ENCODE measurements at regions not wholly inside any gene's neighbourhood (a gene's known extent, or its start where the extent isn't known, plus 50 kb on each side); places are given as distances from the start of the nearest gene placed in this dataset.

- no TSS peak for BruUV-seq (replicated peaks)
- Histone ChIP-seq H3K9me3 (replicated peaks; ENCODE audit: control insufficient read depth, insufficient read depth, low read length) (no peaks in the 10 kb centered on the region), H4K20me1 (ENCODE audit: control insufficient read depth, insufficient read depth) (no peaks in the 10 kb centered on the region), H3K27me3 (replicated peaks in 1 of 2; ENCODE audit: control insufficient read depth in 2 of 2, insufficient read depth in 2 of 2, low read length in 1 of 2) (peaks cover 0 to 2% of the 10 kb centered on the region in 2 experiments; a peak in 2 of 4 replicates), H3K4me2 (ENCODE audit: control insufficient read depth, insufficient read depth) (no peak overlapping the region), H3K79me2 (ENCODE audit: control insufficient read depth, insufficient read depth, low read length) (no peaks in the 10 kb centered on the region), H3K4me3 (no peak overlapping the region), H3K27ac (ENCODE audit: control insufficient read depth, insufficient read depth) (no peak overlapping the region), H2AFZ (ENCODE audit: control insufficient read depth, low read depth, low read length) (no peak overlapping the region), H3K9ac (ENCODE audit: control insufficient read depth, insufficient read depth, low read length) (no peak overlapping the region), H3K4me1 (ENCODE audit: control insufficient read depth, insufficient read depth, low read length) (no peaks in the 10 kb centered on the region), H3K36me3 (ENCODE audit: control insufficient read depth in 2 of 2, insufficient read depth in 2 of 2, low read length in 1 of 2) (no peaks in the 10 kb centered on the region)
- RAD21 ChIA-PET (ENCODE audit: unreplicated experiment): interaction anchor here (0.6 to 1.2 kb wide), 3 partner anchors 125 to 1050 kb away, joined by 3 read pairs; no protein-coding TSS in a partner anchor
- in situ Hi-C loops (cut with MboI) (no loop called here), intact Hi-C loops (cut with micrococcal nuclease; ENCODE audit: unreplicated experiment) (loop anchor here (1.0 kb wide), 1 partner anchor 611 kb away; no protein-coding TSS in a partner anchor)
- WGBS (ENCODE audit: insufficient coverage, insufficient replicate concordance, low lambda C conversion rate, missing lambda C conversion rate): 6% methylated on average over 7 of the region's 7 CpGs
- CTCF ChIA-PET: interaction anchor here (1.0 to 1.1 kb wide), 2 partner anchors 612 to 613 kb away, joined by 3 read pairs; no protein-coding TSS in a partner anchor
- no peak for DNase-seq (ENCODE audit: low read depth, low spot score)
- POLR2A ChIA-PET: no interaction called here
- no peak for FAIRE-seq
- ATAC-seq: no peak
- SMC1A ChIA-PET (ENCODE audit: uncharacterized antibody, unreplicated experiment): interaction anchor here (1.2 kb wide), 1 partner anchor 612 kb away, joined by 5 read pairs; no protein-coding TSS in a partner anchor
- no peak for TF ChIP-seq SKIL (IDR thresholded peaks at IDR 0.05; ENCODE audit: low read depth, poor library complexity, severe bottlenecking)
- no peak for TF ChIP-seq HDAC6 (IDR thresholded peaks at IDR 0.05; ENCODE audit: unreplicated experiment)
- no peak for TF ChIP-seq SPI1 (IDR thresholded peaks at IDR 0.05; ENCODE audit: borderline replicate concordance, insufficient read depth, low read depth, low read length)
- TF ChIP-seq HDGF (IDR thresholded peaks at IDR 0.05): no peak
- TF ChIP-seq NBN (IDR thresholded peaks at IDR 0.05): no peak
- no peak for TF ChIP-seq E2F8 (IDR thresholded peaks at IDR 0.05; ENCODE audit: low read depth, partially characterized antibody)
- no peak for TF ChIP-seq NFXL1 (IDR thresholded peaks at IDR 0.05; ENCODE audit: borderline replicate concordance)
- TF ChIP-seq STAT1 (conservative IDR thresholded peaks at IDR 0.05): no peak
- no peak for TF ChIP-seq IKZF1 (conservative IDR thresholded peaks at IDR 0.05)
- TF ChIP-seq CTCF (IDR thresholded peaks at IDR 0.05 in 2 of 3, conservative IDR thresholded peaks at IDR 0.05 in 1 of 3; ENCODE audit: control insufficient read depth in 2 of 3, extremely low read depth in 1 of 3, insufficient read depth in 1 of 3, low read depth in 3 of 3, low read length in 3 of 3): no peak
- no peak for TF ChIP-seq POLR2AphosphoS5 (IDR thresholded peaks at IDR 0.05; ENCODE audit: low read length)
- no peak for TF ChIP-seq USF1 (IDR thresholded peaks at IDR 0.05; ENCODE audit: borderline replicate concordance, extremely low read length, insufficient read depth, low read depth, low read length)
- no peak for TF ChIP-seq SUPT20H (IDR thresholded peaks at IDR 0.05; ENCODE audit: borderline replicate concordance, control insufficient read depth, low read depth, low read length)
These were observed 553.8 kb downstream of the TFEC start for GRCh38 chr7:115476671-115477181.
